ENCODE measurements at regions not wholly inside any gene's neighbourhood (a gene's known extent, or its start where the extent isn't known, plus 50 kb on each side); places are given as distances from the start of the nearest gene placed in this dataset.

DNA sequence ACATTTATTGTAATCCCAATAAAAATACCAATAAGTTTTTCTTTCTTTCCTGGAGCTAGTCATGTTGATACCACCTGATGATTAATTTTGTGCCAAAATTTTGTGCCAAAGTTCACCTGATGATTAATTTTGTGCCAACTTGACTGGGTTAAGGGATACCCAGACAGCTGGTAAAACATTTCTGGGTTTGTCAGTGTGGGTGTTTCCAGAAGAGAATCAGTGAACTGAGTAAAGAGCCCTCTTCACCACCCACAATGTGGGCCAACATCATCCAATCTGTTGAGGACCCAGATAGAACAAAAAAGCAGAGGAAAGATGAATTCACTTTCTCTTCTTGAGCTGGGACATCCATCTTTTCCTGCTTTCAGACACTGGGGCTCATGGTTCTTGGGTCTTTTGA is 292.9 kb downstream of the LMO7 start:
- Mint-ChIP-seq H3K4me1 (no peaks in the 10 kb centered on the region), H3K27me3 (peaks cover 10 to 14% of the 10 kb centered on the region in 2 donors), H3K4me3 (no peak overlapping the region), H3K36me3 (no peaks in the 10 kb centered on the region), H3K9me3 (no peaks in the 10 kb centered on the region), H3K27ac (no peak overlapping the region)
- Histone ChIP-seq H3K4me3 (ENCODE audit: control insufficient read depth in 1 of 2, extremely low read depth in 1 of 2, low read length in 1 of 2) (no peak overlapping the region), H3K27me3 (replicated peaks in 1 of 2; ENCODE audit: control insufficient read depth in 2 of 2, extremely low read depth in 1 of 2, insufficient read depth in 2 of 2, low read length in 1 of 2) (no peaks in the 10 kb centered on the region), H3K4me1 (ENCODE audit: control insufficient read depth in 1 of 2, extremely low read depth in 1 of 2, insufficient read depth in 2 of 2, low read length in 2 of 2) (no peaks in the 10 kb centered on the region), H3K27ac (ENCODE audit: low read length) (no peak overlapping the region), H3K36me3 (ENCODE audit: control insufficient read depth in 2 of 2, extremely low read depth in 1 of 2, insufficient read depth in 1 of 2, low read length in 1 of 2) (no peaks in the 10 kb centered on the region), H3K9me3 (no peaks in the 10 kb centered on the region)
- ChIA-PET POLR2A (no interaction called here), CTCF (no interaction called here)
- DNase-seq, result no peak
- no peak for ATAC-seq (replicated peaks in 1 of 4)

- Mint-ChIP-seq H3K4me1 (no peaks in the 10 kb centered on the region), H3K36me3 (no peaks in the 10 kb centered on the region), H3K27ac (no peak overlapping the region), H3K27me3 (peaks cover 10 to 17% of the 10 kb centered on the region in 2 donors), H3K4me3 (no peak overlapping the region), H3K9me3 (no peaks in the 10 kb centered on the region)
- Histone ChIP-seq H3K4me3 (ENCODE audit: control insufficient read depth in 1 of 2, extremely low read depth in 1 of 2, low read length in 1 of 2) (no peak overlapping the region), H3K27ac (ENCODE audit: low read length) (no peak overlapping the region), H3K36me3 (ENCODE audit: control insufficient read depth in 2 of 2, extremely low read depth in 1 of 2, insufficient read depth in 1 of 2, low read length in 1 of 2) (no peaks in the 10 kb centered on the region), H3K9me3 (no peaks in the 10 kb centered on the region), H3K4me1 (ENCODE audit: control insufficient read depth in 1 of 2, extremely low read depth in 1 of 2, insufficient read depth in 2 of 2, low read length in 2 of 2) (no peaks in the 10 kb centered on the region), H3K27me3 (replicated peaks in 1 of 2; ENCODE audit: control insufficient read depth in 2 of 2, extremely low read depth in 1 of 2, insufficient read depth in 2 of 2, low read length in 1 of 2) (no peaks in the 10 kb centered on the region)
- ChIA-PET POLR2A (no interaction called here), CTCF (interaction anchor here in 1 of 2 donors (0.6 kb wide), 1 partner anchor 12 kb away, joined by 3 read pairs; no protein-coding TSS in a partner anchor)
- ATAC-seq (replicated peaks in 1 of 4) (no peak), DNase-seq (no peak)
- no CpG with 5 or more reads among the region's 2 CpGs for WGBS (ENCODE audit: insufficient coverage)
These were observed 291.1 kb downstream of the LMO7 start for GRCh38 chr13:75927183-75927669.

DNA sequence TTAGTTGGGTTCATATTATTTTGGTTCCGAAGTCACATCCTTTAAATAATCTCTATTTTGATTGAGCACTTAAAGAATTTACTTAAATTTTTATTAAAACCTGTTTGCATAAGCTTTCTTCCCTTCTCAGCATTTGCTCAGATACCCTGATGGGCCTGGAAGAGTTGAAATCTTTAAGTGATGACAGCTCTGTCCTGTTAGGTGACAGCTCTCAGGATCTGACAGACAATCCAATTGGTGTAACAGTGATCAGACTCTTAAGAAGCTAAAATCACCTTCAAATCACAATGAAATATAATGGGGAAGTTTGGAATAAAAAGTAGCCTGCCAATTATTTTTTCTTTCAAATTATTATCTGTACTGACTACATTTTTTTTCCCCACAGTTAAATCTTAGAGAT is 284.4 kb downstream of the LMO7 start:
- Mint-ChIP-seq H3K4me3 (no peak overlapping the region), H3K9me3 (peaks cover 0 to 7% (median 0%) of the 10 kb centered on the region in 3 donors), H3K36me3 (no peaks in the 10 kb centered on the region), H3K27ac (no peak overlapping the region), H3K27me3 (peaks cover 0 to 8% of the 10 kb centered on the region in 2 donors), H3K4me1 (no peaks in the 10 kb centered on the region)
- no peaks in the 10 kb centered on the region for H3K36me3 ChIP-seq (ENCODE audit: control insufficient read depth in 2 of 2, extremely low read depth in 1 of 2, insufficient read depth in 1 of 2, low read length in 1 of 2)
- no peak overlapping the region for H3K27ac ChIP-seq (ENCODE audit: low read length)
- ATAC-seq (replicated peaks in 1 of 4) (no peak), DNase-seq (no peak)
- CTCF ChIA-PET, result interaction anchor here in 1 of 2 donors (0.5 kb wide), 1 partner anchor 48 kb away, joined by 4 read pairs; no protein-coding TSS in a partner anchor
- POLR2A ChIA-PET, result no interaction called here
- no peaks in the 10 kb centered on the region for H3K9me3 ChIP-seq
- no peak overlapping the region for H3K4me3 ChIP-seq (ENCODE audit: control insufficient read depth in 1 of 2, extremely low read depth in 1 of 2, low read length in 1 of 2)
- no CpG with 5 or more reads among the region's 1 CpG for WGBS (ENCODE audit: insufficient coverage)
- no peaks in the 10 kb centered on the region for H3K27me3 ChIP-seq (replicated peaks in 1 of 2; ENCODE audit: control insufficient read depth in 2 of 2, extremely low read depth in 1 of 2, insufficient read depth in 2 of 2, low read length in 1 of 2)
- H3K4me1 ChIP-seq (ENCODE audit: control insufficient read depth in 1 of 2, extremely low read depth in 1 of 2, insufficient read depth in 2 of 2, low read length in 2 of 2), result no peaks in the 10 kb centered on the region

DNA sequence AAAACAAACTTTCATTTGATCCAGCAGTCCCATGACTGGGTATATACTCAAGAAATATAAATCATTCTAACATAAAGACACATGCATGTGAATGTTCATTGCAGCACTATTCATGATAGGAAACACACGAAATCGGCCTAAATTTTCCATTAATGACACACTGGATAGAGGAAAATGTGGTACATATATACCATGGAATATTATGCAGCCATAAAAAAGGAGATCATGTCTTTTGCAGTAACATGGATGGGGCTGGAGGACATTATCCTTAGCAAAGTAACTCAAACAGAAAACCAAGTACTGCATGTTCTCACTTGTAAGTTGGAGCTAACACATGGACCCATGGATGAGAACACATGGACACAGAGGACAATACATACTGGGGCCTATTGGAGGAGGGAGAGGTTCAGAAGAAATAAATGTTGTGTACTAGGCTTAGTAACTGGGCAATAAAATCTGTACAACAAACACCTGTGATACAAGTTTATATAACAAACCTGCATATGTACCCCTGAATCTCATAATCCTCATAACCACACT is 283.6 kb downstream of the LMO7 start:
- DNase-seq, result no peak
- H3K4me1 ChIP-seq (ENCODE audit: control insufficient read depth in 1 of 2, extremely low read depth in 1 of 2, insufficient read depth in 2 of 2, low read length in 2 of 2), result no peaks in the 10 kb centered on the region
- peaks cover 0 to 7% (median 0%) of the 10 kb centered on the region in 3 donors for H3K9me3 Mint-ChIP-seq
- no peaks in the 10 kb centered on the region for H3K4me1 Mint-ChIP-seq
- CTCF ChIA-PET, result no interaction called here
- H3K4me3 ChIP-seq (ENCODE audit: control insufficient read depth in 1 of 2, extremely low read depth in 1 of 2, low read length in 1 of 2), result no peak overlapping the region
- ATAC-seq (replicated peaks in 1 of 4), result no peak
- no CpG with 5 or more reads among the region's 2 CpGs for WGBS (ENCODE audit: insufficient coverage)
- H3K27ac ChIP-seq (ENCODE audit: low read length), result no peak overlapping the region
- H3K27me3 Mint-ChIP-seq, result peaks cover 0 to 8% of the 10 kb centered on the region in 2 donors
- no peaks in the 10 kb centered on the region for H3K27me3 ChIP-seq (replicated peaks in 1 of 2; ENCODE audit: control insufficient read depth in 2 of 2, extremely low read depth in 1 of 2, insufficient read depth in 2 of 2, low read length in 1 of 2)
- no peaks in the 10 kb centered on the region for H3K36me3 ChIP-seq (ENCODE audit: control insufficient read depth in 2 of 2, extremely low read depth in 1 of 2, insufficient read depth in 1 of 2, low read length in 1 of 2)
- no peaks in the 10 kb centered on the region for H3K9me3 ChIP-seq
- POLR2A ChIA-PET, result no interaction called here
- no peak overlapping the region for H3K27ac Mint-ChIP-seq
- H3K36me3 Mint-ChIP-seq, result no peaks in the 10 kb centered on the region
- no peak overlapping the region for H3K4me3 Mint-ChIP-seq

GRCh38 chr13:75915066-75915465 is 278.9 kb downstream of the LMO7 start:
- ATAC-seq (replicated peaks in 1 of 4), result no peak
- no peak overlapping the region for H3K4me3 ChIP-seq (ENCODE audit: control insufficient read depth in 1 of 2, extremely low read depth in 1 of 2, low read length in 1 of 2)
- CTCF ChIA-PET, result interaction anchor here (0.6 to 0.8 kb wide), 2 partner anchors 12 to 38 kb away, joined by 3 read pairs; no protein-coding TSS in a partner anchor
- Mint-ChIP-seq H3K36me3 (no peaks in the 10 kb centered on the region), H3K9me3 (peaks cover 0 to 7% (median 0%) of the 10 kb centered on the region in 3 donors), H3K27ac (no peak overlapping the region), H3K4me3 (no peak overlapping the region), H3K4me1 (no peaks in the 10 kb centered on the region), H3K27me3 (peaks cover 0 to 2% of the 10 kb centered on the region in 2 donors)
- POLR2A ChIA-PET, result no interaction called here
- DNase-seq, result no peak
- H3K9me3 ChIP-seq, result no peaks in the 10 kb centered on the region
- H3K27ac ChIP-seq (ENCODE audit: low read length), result no peak overlapping the region
- H3K4me1 ChIP-seq (ENCODE audit: control insufficient read depth in 1 of 2, extremely low read depth in 1 of 2, insufficient read depth in 2 of 2, low read length in 2 of 2), result no peaks in the 10 kb centered on the region
- H3K27me3 ChIP-seq (replicated peaks in 1 of 2; ENCODE audit: control insufficient read depth in 2 of 2, extremely low read depth in 1 of 2, insufficient read depth in 2 of 2, low read length in 1 of 2), result no peaks in the 10 kb centered on the region
- no peaks in the 10 kb centered on the region for H3K36me3 ChIP-seq (ENCODE audit: control insufficient read depth in 2 of 2, extremely low read depth in 1 of 2, insufficient read depth in 1 of 2, low read length in 1 of 2)

DNA sequence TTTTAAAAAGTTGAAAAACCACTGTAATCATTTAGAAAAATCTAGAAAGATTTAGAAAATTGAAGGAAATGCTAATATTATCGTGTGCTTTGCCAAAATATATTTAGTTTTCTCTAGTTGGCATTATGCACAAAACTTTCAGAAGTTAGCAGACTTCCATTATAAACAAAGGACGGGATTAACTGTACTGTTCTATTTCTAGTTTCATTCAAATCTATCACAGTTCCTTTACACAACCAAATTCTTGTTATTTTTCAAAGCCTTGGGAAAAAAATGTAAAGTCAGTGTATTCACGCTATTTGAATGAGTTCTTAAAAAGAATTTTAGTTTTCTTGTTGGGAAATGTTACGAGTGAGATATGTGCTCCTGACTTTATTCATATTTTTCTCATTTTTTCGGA is 277.8 kb downstream of the LMO7 start:
- no peak overlapping the region for H3K4me3 ChIP-seq (ENCODE audit: control insufficient read depth in 1 of 2, extremely low read depth in 1 of 2, low read length in 1 of 2)
- no peaks in the 10 kb centered on the region for H3K4me1 ChIP-seq (ENCODE audit: control insufficient read depth in 1 of 2, extremely low read depth in 1 of 2, insufficient read depth in 2 of 2, low read length in 2 of 2)
- no peak overlapping the region for H3K27ac ChIP-seq (ENCODE audit: low read length)
- no CpG with 5 or more reads among the region's 5 CpGs for WGBS (ENCODE audit: insufficient coverage)
- ATAC-seq (replicated peaks in 1 of 4) (no peak), DNase-seq (no peak)
- H3K4me3 Mint-ChIP-seq, result no peak overlapping the region
- H3K27me3 ChIP-seq (replicated peaks in 1 of 2; ENCODE audit: control insufficient read depth in 2 of 2, extremely low read depth in 1 of 2, insufficient read depth in 2 of 2, low read length in 1 of 2), result no peaks in the 10 kb centered on the region
- H3K27me3 Mint-ChIP-seq, result peaks cover 0 to 2% of the 10 kb centered on the region in 2 donors
- H3K9me3 Mint-ChIP-seq, result no peaks in the 10 kb centered on the region
- POLR2A ChIA-PET, result no interaction called here
- H3K9me3 ChIP-seq, result no peaks in the 10 kb centered on the region
- no peaks in the 10 kb centered on the region for H3K4me1 Mint-ChIP-seq
- no peak overlapping the region for H3K27ac Mint-ChIP-seq
- CTCF ChIA-PET, result no interaction called here
- no peaks in the 10 kb centered on the region for H3K36me3 Mint-ChIP-seq
- no peaks in the 10 kb centered on the region for H3K36me3 ChIP-seq (ENCODE audit: control insufficient read depth in 2 of 2, extremely low read depth in 1 of 2, insufficient read depth in 1 of 2, low read length in 1 of 2)

DNA sequence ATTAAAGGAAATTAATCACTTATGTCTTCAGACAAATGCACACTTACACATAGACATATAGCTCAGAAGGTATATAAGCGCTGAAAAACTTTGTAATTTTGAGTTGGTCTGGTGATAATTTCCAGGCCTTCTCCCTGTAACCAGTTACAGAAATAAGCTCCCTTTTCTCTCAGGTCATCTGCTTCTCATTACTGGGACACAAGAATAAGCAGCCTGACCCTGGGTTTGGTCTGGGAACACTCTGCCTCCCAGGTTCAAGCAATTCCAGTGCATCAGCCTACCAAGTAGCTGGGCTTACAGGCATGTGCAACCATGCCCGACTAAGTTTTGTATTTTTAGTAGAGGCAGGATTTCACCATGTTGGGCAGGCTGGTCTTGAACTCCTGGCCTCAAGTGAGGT is 274.5 kb downstream of the LMO7 start:
- Histone ChIP-seq H3K4me1 (ENCODE audit: control insufficient read depth in 1 of 2, extremely low read depth in 1 of 2, insufficient read depth in 2 of 2, low read length in 2 of 2) (no peaks in the 10 kb centered on the region), H3K27ac (ENCODE audit: low read length) (no peak overlapping the region), H3K27me3 (replicated peaks in 1 of 2; ENCODE audit: control insufficient read depth in 2 of 2, extremely low read depth in 1 of 2, insufficient read depth in 2 of 2, low read length in 1 of 2) (peaks cover 0 to 3% of the 10 kb centered on the region in 2 experiments), H3K36me3 (ENCODE audit: control insufficient read depth in 2 of 2, extremely low read depth in 1 of 2, insufficient read depth in 1 of 2, low read length in 1 of 2) (no peaks in the 10 kb centered on the region), H3K9me3 (no peaks in the 10 kb centered on the region), H3K4me3 (ENCODE audit: control insufficient read depth in 1 of 2, extremely low read depth in 1 of 2, low read length in 1 of 2) (no peak overlapping the region)
- ChIA-PET CTCF (no interaction called here), POLR2A (no interaction called here)
- Mint-ChIP-seq H3K4me3 (no peak overlapping the region), H3K27me3 (peaks cover 4 to 11% of the 10 kb centered on the region in 2 donors), H3K4me1 (no peaks in the 10 kb centered on the region), H3K36me3 (no peaks in the 10 kb centered on the region), H3K27ac (no peak overlapping the region), H3K9me3 (no peaks in the 10 kb centered on the region)
- DNase-seq (no peak), ATAC-seq (replicated peaks in 1 of 4) (no peak)
- 80% methylated on average over 1 of the region's 2 CpGs for WGBS (ENCODE audit: insufficient coverage)
